GM23248 (cell line): ENCODE measurements at regions not wholly inside any gene's neighbourhood (a gene's known extent, or its start where the extent isn't known, plus 50 kb on each side); places are given as distances from the start of the nearest gene placed in this dataset.

Source experiments
- EZH2 ChIP-seq: fragments of 200-600 bp; sonication (generic); IDR thresholded peaks from 2 replicates; pipeline ENCODE4 v1.6.1; 2018; ENCODE audit warnings: antibody characterized with exemption, mild to moderate bottlenecking; ENCODE audit not compliant: insufficient read depth, poor library complexity, severe bottlenecking
- EZH2phosphoT487 ChIP-seq: fragments of 200-600 bp; sonication (generic); IDR thresholded peaks from 2 replicates; pipeline ENCODE4 v1.6.1; 2018; ENCODE audit warnings: antibody characterized with exemption, moderate library complexity, mild to moderate bottlenecking, low read depth; ENCODE audit not compliant: insufficient read depth

DNA sequence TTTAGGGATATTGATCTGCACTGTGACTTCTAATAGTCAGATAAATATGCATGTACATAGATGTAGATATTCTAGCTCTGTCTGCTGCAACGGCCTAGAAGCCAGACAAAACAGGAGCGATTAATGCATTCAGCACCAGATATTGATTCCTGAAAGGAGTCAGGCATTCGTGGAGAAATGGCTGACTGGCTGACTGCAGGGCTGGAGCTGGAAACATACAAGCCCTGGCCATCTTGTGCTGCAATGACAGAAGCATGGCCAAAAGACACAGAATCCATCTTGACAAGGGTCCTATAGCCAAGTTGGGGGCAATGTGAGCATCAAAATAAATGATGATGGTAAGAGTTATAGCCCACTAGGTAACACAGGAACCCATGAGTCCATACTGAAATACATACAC lies 231.5 kb upstream of the KLHL29 start:
- TF ChIP-seq EZH2 (no peak), EZH2phosphoT487 (no peak)
